H1 (cell line): ENCODE measurements at regions not wholly inside any gene's neighbourhood (a gene's known extent, or its start where the extent isn't known, plus 50 kb on each side); places are given as distances from the start of the nearest gene placed in this dataset.

Experiments
- BRCA1 ChIP-seq: IDR thresholded peaks from 2 replicates; pipeline ENCODE4 v1.6.1; 2012; ENCODE audit warnings: low read depth, low read length, improper control_type of control experiment
- CREB1 ChIP-seq: IDR thresholded peaks from 2 replicates; pipeline ENCODE4 v1.6.1; 2012; ENCODE audit warnings: inconsistent platforms
- RFX5 ChIP-seq: IDR thresholded peaks from 2 replicates; pipeline ENCODE4 v1.6.1; 2011; ENCODE audit warnings: low read depth, low read length, improper control_type of control experiment, borderline replicate concordance
- SAP30 ChIP-seq: fragments of 300-600 bp; sonication (generic); IDR thresholded peaks from 2 replicates; pipeline ENCODE4 v1.7.1; 2012; ENCODE audit warnings: low read length, moderate library complexity, mild to moderate bottlenecking, inconsistent platforms; ENCODE audit not compliant: insufficient read depth, insufficient replicate concordance
- SIN3A ChIP-seq, 2 experiments: IDR thresholded peaks in 1 of 2; conservative IDR thresholded peaks in 1 of 2; 2 replicates each; pipeline ENCODE4 v1.6.1; 2011 to 2012; ENCODE audit warnings: low read length in 2 of 2, improper control_type of control experiment in 1 of 2, low read depth in 1 of 2, mild to moderate bottlenecking in 1 of 2
- SP2 ChIP-seq: IDR thresholded peaks from 2 replicates; pipeline ENCODE4 v1.6.1; 2012; ENCODE audit warnings: mild to moderate bottlenecking, low read length, inconsistent platforms

DNA sequence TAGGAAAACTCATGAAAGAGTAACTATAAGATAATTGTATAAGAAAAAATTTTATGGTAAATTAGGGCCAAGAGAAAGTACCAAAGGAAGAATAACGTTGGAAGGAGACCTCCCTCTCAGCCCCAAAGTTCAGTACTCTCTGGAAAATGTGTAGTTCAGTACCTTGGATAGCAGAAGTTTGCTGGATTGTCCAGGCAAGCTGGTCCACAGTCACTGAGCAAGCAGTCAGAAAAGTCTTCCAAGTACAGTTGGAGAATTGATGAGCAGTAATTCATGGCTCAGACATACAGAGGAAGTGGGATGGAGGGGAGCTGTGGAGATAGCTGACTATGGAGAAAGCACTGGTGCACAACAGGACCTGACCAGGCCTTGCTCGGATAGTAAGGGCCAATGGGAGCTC is 598.2 kb upstream of the NDST4 start (continued):
- TF ChIP-seq SP2 = no peak
- TF ChIP-seq CREB1 = no peak
- no peak for TF ChIP-seq RFX5
- TF ChIP-seq BRCA1 = no peak
- no peak for TF ChIP-seq SAP30
- TF ChIP-seq SIN3A (conservative IDR thresholded peaks at IDR 0.05 in 1 of 2, IDR thresholded peaks at IDR 0.05 in 1 of 2; ENCODE audit: low read depth in 1 of 2, low read length in 2 of 2) = no peak
